Endothelial cell of umbilical vein (primary cell): ENCODE measurements at regions not wholly inside any gene's neighbourhood (a gene's known extent, or its start where the extent isn't known, plus 50 kb on each side); places are given as distances from the start of the nearest gene placed in this dataset.

Experiments used
- BruUV-seq: library from RNA; stranded (reverse); fragments of 400-500 nt; replicated peaks from 2 replicates; lab custom pipeline; 2021; lab: Mats Ljungman, UMichigan
- CTCF ChIA-PET: fragments of 300-600, 350-600 bp; sonication (Branson Sonifier 250); formaldehyde crosslinking; loops from one replicate; lab custom pipeline; 2021; ENCODE audit warnings: antibody characterized with exemption, inconsistent platforms; lab: Charles Lee
- POLR2A ChIA-PET: fragments of 300-600, 350-600 bp; sonication (Branson Sonifier 250); formaldehyde crosslinking; loops from one replicate; lab custom pipeline; 2021; ENCODE audit warnings: antibody characterized with exemption, inconsistent platforms; lab: Charles Lee
- DNase-seq: peaks from one replicate; pipeline ENCODE4 v3.0.0-alpha.2; 2011; ENCODE audit warnings: low read depth, low spot score
- FAIRE-seq: peaks from 2 replicates; lab custom pipeline; 2011; peaks lifted over from hg19 to GRCh38; lab: Jason Lieb, UNC
- H2AFZ ChIP-seq: 2 replicates; pipeline ENCODE4 v1.6.0; 2012; ENCODE audit warnings: low read depth, low read length, control low read depth, inconsistent platforms
- H3K27ac ChIP-seq: 2 replicates; pipeline ENCODE4 v1.5.1; 2011; ENCODE audit warnings: low read depth, mild to moderate bottlenecking, control low read depth, low read length, moderate library complexity; ENCODE audit not compliant: insufficient read depth
- H3K27me3 ChIP-seq, 2 experiments: 2 replicates each; pipeline versions ENCODE4 v1.6.0 to v1.6.1; 2011; ENCODE audit warnings: low read length in 2 of 2, mixed read lengths in 1 of 2; ENCODE audit not compliant: control insufficient read depth in 2 of 2, insufficient read depth in 2 of 2
- H3K36me3 ChIP-seq, 2 experiments: 2 replicates in 1 of 2; 3 replicates in 1 of 2; pipeline ENCODE4 v1.5.1; 2011; ENCODE audit warnings: low read length in 2 of 2, mild to moderate bottlenecking in 1 of 2, moderate library complexity in 1 of 2; ENCODE audit not compliant: control insufficient read depth in 2 of 2, insufficient read depth in 2 of 2; ENCODE audit errors: extremely low read depth in 1 of 2
- H3K4me1 ChIP-seq: 3 replicates; pipeline ENCODE4 v1.5.1; 2011; ENCODE audit warnings: mild to moderate bottlenecking, low read length; ENCODE audit not compliant: control insufficient read depth, insufficient read depth; ENCODE audit errors: extremely low read depth
- H3K4me2 ChIP-seq: 2 replicates; pipeline ENCODE4 v1.6.1; 2011; ENCODE audit warnings: low read length, control low read depth, mixed read lengths; ENCODE audit not compliant: insufficient read depth
- H3K4me3 ChIP-seq, 3 experiments: fragments of 200-600 bp in 1 of 3; sonication (generic), shearing (Covaris generic) in 1 of 3; replicated peaks in 1 of 3; 2 replicates each; pipeline ENCODE4 v1.5.1; 2011 to 2016; ENCODE audit warnings: control low read depth in 3 of 3, low read length in 3 of 3, mild to moderate bottlenecking in 2 of 3, inconsistent platforms in 1 of 3, low read depth in 1 of 3, moderate library complexity in 1 of 3; ENCODE audit not compliant: insufficient read depth in 1 of 3
- H3K79me2 ChIP-seq: 2 replicates; pipeline ENCODE4 v1.6.0; 2012; ENCODE audit warnings: low read length, inconsistent platforms; ENCODE audit not compliant: control insufficient read depth, insufficient read depth
- H3K9ac ChIP-seq: replicated peaks from 2 replicates; pipeline ENCODE3; 2011; ENCODE audit warnings: low read length, control low read depth; ENCODE audit not compliant: insufficient read depth; ENCODE audit errors: extremely low read depth
- H3K9me1 ChIP-seq: replicated peaks from 3 replicates; pipeline ENCODE4 v1.6.0; 2011; ENCODE audit warnings: mild to moderate bottlenecking, low read length; ENCODE audit not compliant: control insufficient read depth, insufficient read depth; ENCODE audit errors: extremely low read depth
- H3K9me3 ChIP-seq: replicated peaks from 2 replicates; pipeline ENCODE4 v1.5.1; 2012; ENCODE audit warnings: low read length, inconsistent platforms; ENCODE audit not compliant: control insufficient read depth, insufficient read depth
- H4K20me1 ChIP-seq: replicated peaks from 2 replicates; pipeline ENCODE3; 2011; ENCODE audit warnings: mild to moderate bottlenecking, low read length; ENCODE audit not compliant: control insufficient read depth, insufficient read depth; ENCODE audit errors: extremely low read depth
- EZH2 ChIP-seq: IDR thresholded peaks from 2 replicates; pipeline ENCODE4 v1.6.1; 2012; ENCODE audit warnings: borderline replicate concordance, low read depth, mild to moderate bottlenecking, moderate library complexity, low read length, inconsistent platforms; ENCODE audit not compliant: severe bottlenecking
- FOS ChIP-seq: IDR thresholded peaks from 2 replicates; pipeline ENCODE4 v1.6.1; 2011; ENCODE audit warnings: mild to moderate bottlenecking, low read length, moderate library complexity, borderline replicate concordance; ENCODE audit not compliant: insufficient read depth
- GATA2 ChIP-seq: IDR thresholded peaks from 2 replicates; pipeline ENCODE4 v1.7.0; 2011; ENCODE audit warnings: low read depth, mild to moderate bottlenecking, moderate library complexity, mixed read lengths, low read length; ENCODE audit not compliant: insufficient read length, insufficient read depth
- JUN ChIP-seq: IDR thresholded peaks from 2 replicates; pipeline ENCODE4 v1.6.1; 2011; ENCODE audit warnings: borderline replicate concordance, low read depth; ENCODE audit not compliant: insufficient read length, insufficient read depth
- MYC ChIP-seq: IDR thresholded peaks from one replicate; pipeline ENCODE4 v1.6.1; 2011; ENCODE audit warnings: mild to moderate bottlenecking, low read depth, low read length
- POLR2A ChIP-seq: IDR thresholded peaks from 2 replicates; pipeline ENCODE4 v1.6.1; 2012; ENCODE audit warnings: low read depth, mild to moderate bottlenecking, control low read depth, low read length
- POLR2AphosphoS5 ChIP-seq: IDR thresholded peaks from 2 replicates; pipeline ENCODE4 v1.6.1; 2012; ENCODE audit warnings: low read depth, mild to moderate bottlenecking, control low read depth, low read length, moderate library complexity; ENCODE audit not compliant: insufficient read depth
- dilution Hi-C: fragments of 300-500 bp; cut with MboI; formaldehyde crosslinking; loops from one replicate; pipeline ENCODE4 v1.15.0; 2019; ENCODE audit warnings: low sequenced_read_pairs; ENCODE audit not compliant: extremely low pct_ligation_motif_present
- intact Hi-C: fragments of 100-400 bp; cut with micrococcal nuclease; formaldehyde crosslinking; loops from one replicate; pipeline ENCODE4 v1.10.0; 2022
- TF ChIP-seq, protein P1 (sequence below), 2 donors: IDR thresholded peaks; 1 replicate in 1 of 2; 2 replicates in 1 of 2; pipeline ENCODE4 v1.5.1; 2011; ENCODE audit warnings: low read length in 2 of 2, mild to moderate bottlenecking in 2 of 2, moderate library complexity in 2 of 2, control low read depth in 1 of 2, inconsistent platforms in 1 of 2, low read depth in 1 of 2; ENCODE audit not compliant: insufficient read depth in 1 of 2; ENCODE audit errors: extremely low read depth in 1 of 2
- TF ChIP-seq, protein P2 (sequence below): IDR thresholded peaks from 2 replicates; pipeline ENCODE4 v1.6.1; 2011; ENCODE audit not compliant: insufficient read depth, insufficient read length

DNA sequence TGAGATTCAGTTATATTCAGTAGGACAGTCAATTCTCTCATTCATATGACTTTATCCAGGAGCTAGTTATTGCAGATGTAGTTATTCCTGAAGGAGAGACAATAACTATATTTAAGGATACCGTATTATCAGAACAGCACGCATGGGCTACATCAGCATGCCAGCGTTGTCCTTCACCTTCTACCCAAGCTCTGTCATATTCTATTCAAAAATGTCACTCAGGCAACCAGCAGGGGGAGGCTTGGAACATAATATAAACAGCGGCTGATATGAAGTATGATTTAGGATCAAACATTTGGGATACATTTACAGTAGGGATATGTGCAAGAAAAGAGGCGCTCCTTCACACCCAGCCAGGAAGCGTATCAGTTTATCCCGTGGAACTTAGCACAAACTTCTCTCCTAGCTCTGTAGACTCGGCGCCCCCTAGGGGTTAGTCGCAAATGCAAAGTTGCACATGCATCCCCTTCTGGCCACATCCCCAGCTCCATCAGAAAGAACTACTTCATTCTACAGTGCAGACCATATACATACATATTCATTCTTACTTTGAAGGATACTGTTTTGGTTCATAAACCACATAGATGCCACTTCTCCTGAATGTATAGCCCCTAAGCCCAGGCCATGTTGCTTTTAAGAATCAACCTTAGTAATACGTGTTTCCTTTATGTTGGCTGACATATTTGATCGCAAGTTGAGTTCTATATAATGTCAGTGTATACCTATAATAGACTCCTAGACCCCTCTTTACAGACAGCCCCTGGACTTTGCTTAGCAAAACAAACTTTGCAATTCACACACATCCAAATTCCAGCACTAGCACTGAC is 759.4 kb downstream of the ADCYAP1 start:
- no peak for FAIRE-seq
- H3K36me3 ChIP-seq: no peaks in the 10 kb centered on the region
- no peaks in the 10 kb centered on the region for H3K9me1 ChIP-seq
- no peak overlapping the region for H3K9ac ChIP-seq
- H3K4me3 ChIP-seq: no peak overlapping the region
- H3K27me3 ChIP-seq: no peaks in the 10 kb centered on the region
- H2AFZ ChIP-seq: no peak overlapping the region
- TF ChIP-seq, protein P1, sequence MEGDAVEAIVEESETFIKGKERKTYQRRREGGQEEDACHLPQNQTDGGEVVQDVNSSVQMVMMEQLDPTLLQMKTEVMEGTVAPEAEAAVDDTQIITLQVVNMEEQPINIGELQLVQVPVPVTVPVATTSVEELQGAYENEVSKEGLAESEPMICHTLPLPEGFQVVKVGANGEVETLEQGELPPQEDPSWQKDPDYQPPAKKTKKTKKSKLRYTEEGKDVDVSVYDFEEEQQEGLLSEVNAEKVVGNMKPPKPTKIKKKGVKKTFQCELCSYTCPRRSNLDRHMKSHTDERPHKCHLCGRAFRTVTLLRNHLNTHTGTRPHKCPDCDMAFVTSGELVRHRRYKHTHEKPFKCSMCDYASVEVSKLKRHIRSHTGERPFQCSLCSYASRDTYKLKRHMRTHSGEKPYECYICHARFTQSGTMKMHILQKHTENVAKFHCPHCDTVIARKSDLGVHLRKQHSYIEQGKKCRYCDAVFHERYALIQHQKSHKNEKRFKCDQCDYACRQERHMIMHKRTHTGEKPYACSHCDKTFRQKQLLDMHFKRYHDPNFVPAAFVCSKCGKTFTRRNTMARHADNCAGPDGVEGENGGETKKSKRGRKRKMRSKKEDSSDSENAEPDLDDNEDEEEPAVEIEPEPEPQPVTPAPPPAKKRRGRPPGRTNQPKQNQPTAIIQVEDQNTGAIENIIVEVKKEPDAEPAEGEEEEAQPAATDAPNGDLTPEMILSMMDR (IDR thresholded peaks at IDR 0.05; ENCODE audit: extremely low read depth in 1 of 2, insufficient read depth in 1 of 2, low read depth in 1 of 2, low read length in 2 of 2): peak; percentile 56 to 72
- TF ChIP-seq JUN: no peak
- H4K20me1 ChIP-seq: no peaks in the 10 kb centered on the region
- BruUV-seq: no TSS peak
- no peak overlapping the region for H3K27ac ChIP-seq
- peak; percentile 13 for DNase-seq
- ChIA-PET POLR2A (no interaction called here), CTCF (interaction anchor here (0.7 to 1.3 kb wide), 3 partner anchors 17 to 878 kb away, joined by 3 to 7 read pairs (median 4); no protein-coding TSS in a partner anchor)
- H3K4me1 ChIP-seq: no peaks in the 10 kb centered on the region
- no peaks in the 10 kb centered on the region for H3K9me3 ChIP-seq
- H3K4me2 ChIP-seq: no peak overlapping the region
- intact Hi-C loops: no loop called here
- dilution Hi-C loops: no loop called here
- H3K79me2 ChIP-seq: no peaks in the 10 kb centered on the region

GRCh38 chr18:1665079-1665478 is 760.4 kb downstream of the ADCYAP1 start:
- no peaks in the 10 kb centered on the region for H3K9me3 ChIP-seq
- FAIRE-seq: no peak
- no peak overlapping the region for H3K9ac ChIP-seq
- no peaks in the 10 kb centered on the region for H3K36me3 ChIP-seq
- no peak overlapping the region for H3K4me2 ChIP-seq
- DNase-seq: no peak
- POLR2A ChIA-PET: no interaction called here
- CTCF ChIA-PET: no interaction called here
- no peaks in the 10 kb centered on the region for H4K20me1 ChIP-seq
- H3K9me1 ChIP-seq: no peaks in the 10 kb centered on the region
- TF ChIP-seq GATA2 (no peak), POLR2A (no peak), MYC (no peak), JUN (no peak), EZH2 (no peak), POLR2AphosphoS5 (no peak), FOS (no peak)
- TF ChIP-seq, protein P1 (IDR thresholded peaks at IDR 0.05; ENCODE audit: extremely low read depth in 1 of 2, insufficient read depth in 1 of 2, low read depth in 1 of 2, low read length in 2 of 2): no peak
- TF ChIP-seq, protein P2, sequence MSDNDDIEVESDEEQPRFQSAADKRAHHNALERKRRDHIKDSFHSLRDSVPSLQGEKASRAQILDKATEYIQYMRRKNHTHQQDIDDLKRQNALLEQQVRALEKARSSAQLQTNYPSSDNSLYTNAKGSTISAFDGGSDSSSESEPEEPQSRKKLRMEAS: no peak
- intact Hi-C loops (no loop called here), dilution Hi-C loops (no loop called here)
- H3K4me3 ChIP-seq: no peak overlapping the region
- no TSS peak for BruUV-seq
- no peaks in the 10 kb centered on the region for H3K27me3 ChIP-seq
- H3K4me1 ChIP-seq: no peaks in the 10 kb centered on the region
- no peak overlapping the region for H3K27ac ChIP-seq
- H2AFZ ChIP-seq: no peak overlapping the region
- no peaks in the 10 kb centered on the region for H3K79me2 ChIP-seq
